WI38 (cell line): ENCODE measurements at regions not wholly inside any gene's neighbourhood (a gene's known extent, or its start where the extent isn't known, plus 50 kb on each side); places are given as distances from the start of the nearest gene placed in this dataset.

Experiments used
- H3K4me3 ChIP-seq: 2 replicates; pipeline ENCODE4 v1.5.1; 2011; ENCODE audit warnings: low read depth, mild to moderate bottlenecking, control low read depth, low read length
- TF ChIP-seq, protein P1 (sequence below): IDR thresholded peaks from 2 replicates; pipeline ENCODE4 v1.5.1; 2012; ENCODE audit warnings: low read depth, mild to moderate bottlenecking, control low read depth, low read length

DNA sequence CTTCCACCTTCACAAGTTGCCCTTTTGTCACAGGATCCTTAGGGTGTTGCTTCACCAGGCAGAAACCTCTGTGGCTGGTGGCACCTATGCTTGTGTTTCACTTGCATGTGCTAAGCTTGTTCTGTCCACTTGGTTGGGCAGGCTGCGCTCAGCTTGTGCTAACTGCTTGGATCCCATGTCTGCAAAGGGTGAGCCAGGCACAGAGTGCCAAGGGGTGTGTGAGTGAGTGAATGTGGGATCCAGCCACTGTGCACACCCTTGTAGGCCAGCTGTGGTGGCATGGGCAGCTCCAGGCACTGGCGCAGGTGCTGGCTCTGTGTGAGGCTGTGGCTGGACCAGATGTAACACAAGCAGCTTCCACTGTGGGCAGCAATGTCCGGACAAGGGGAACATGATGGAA is 728.7 kb upstream of the ROBO1 start:
- no peak overlapping the region for H3K4me3 ChIP-seq
- TF ChIP-seq, protein P1, sequence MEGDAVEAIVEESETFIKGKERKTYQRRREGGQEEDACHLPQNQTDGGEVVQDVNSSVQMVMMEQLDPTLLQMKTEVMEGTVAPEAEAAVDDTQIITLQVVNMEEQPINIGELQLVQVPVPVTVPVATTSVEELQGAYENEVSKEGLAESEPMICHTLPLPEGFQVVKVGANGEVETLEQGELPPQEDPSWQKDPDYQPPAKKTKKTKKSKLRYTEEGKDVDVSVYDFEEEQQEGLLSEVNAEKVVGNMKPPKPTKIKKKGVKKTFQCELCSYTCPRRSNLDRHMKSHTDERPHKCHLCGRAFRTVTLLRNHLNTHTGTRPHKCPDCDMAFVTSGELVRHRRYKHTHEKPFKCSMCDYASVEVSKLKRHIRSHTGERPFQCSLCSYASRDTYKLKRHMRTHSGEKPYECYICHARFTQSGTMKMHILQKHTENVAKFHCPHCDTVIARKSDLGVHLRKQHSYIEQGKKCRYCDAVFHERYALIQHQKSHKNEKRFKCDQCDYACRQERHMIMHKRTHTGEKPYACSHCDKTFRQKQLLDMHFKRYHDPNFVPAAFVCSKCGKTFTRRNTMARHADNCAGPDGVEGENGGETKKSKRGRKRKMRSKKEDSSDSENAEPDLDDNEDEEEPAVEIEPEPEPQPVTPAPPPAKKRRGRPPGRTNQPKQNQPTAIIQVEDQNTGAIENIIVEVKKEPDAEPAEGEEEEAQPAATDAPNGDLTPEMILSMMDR = no peak

DNA sequence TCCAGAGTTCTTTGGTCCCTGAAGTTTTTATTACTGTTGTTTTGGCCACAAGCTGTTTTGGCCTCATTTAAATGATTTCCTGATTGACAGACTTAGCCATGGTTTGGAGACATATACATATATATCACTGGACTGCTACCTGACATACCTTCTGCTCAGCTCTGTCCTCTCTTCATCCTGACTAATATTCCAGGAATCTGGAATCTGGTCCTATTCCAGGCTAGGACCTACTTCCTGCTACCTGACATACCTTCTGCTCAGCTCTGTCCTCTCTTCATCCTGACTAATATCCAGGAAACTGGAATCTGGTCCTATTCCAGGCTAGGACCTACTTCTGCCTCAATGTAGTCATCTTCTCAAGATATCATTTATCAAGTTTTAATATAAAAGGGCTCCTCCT is 724.4 kb upstream of the ROBO1 start:
- TF ChIP-seq, protein P1 = no peak
- H3K4me3 ChIP-seq = no peak overlapping the region

DNA sequence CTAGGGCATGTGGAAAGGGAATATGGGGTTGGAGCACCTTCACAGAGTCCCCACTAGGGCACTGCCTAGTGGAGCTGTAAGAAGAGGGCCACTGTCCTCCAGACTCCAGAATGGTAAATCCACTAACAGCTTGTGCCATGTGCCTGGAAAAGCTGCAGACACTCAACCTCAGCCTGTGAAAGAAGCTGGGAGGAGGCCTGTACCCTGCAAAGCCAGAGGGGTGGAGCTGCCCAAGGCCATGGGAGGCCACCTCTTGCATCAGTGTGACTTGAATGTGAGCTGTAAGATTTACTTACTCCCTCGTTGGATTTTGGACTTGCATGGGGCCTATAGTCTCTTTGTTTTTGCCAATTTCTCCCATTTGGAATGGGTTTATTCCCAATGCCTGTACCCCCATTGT is 705.2 kb upstream of the ROBO1 start:
- TF ChIP-seq, protein P1 = no peak
- no peak overlapping the region for H3K4me3 ChIP-seq

DNA sequence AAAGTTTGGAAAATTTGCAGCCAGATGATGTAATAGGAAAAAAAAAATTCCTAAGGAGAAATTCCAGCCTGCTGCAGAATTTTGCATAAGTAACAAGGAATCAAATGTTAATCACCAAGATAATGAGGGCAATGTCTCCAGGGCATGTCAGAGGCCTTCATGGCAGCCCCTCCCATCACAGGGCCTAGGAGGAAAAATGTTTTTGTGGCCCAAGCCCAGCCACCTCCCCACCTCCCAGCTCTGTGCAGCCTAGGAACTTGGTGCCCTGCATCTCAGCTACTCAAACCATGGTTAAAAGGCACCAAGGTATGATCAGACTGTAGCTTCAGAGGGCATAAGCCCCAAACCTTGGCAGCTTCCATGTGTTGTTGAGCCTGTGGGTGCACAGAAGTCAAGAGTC is 704.7 kb upstream of the ROBO1 start:
- TF ChIP-seq, protein P1 = no peak
- no peak overlapping the region for H3K4me3 ChIP-seq

DNA sequence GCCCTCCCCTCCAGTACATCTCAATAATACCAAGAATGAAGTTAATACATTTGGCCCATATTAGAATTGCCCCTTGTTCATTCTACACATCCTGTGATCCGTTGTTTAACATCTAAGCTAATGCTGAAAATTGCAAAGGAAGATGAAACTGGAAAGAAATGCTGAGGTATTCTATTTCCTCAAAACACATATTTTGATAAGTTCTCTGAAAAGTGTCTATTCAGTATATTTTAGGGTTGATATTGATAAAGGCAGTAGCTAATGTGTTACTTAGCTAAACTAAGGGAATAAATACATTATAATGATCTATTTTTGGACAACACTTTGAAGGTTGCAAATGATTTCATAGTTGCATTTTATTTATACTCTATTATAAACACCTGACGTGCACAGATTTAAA is 702.6 kb upstream of the ROBO1 start:
- TF ChIP-seq, protein P1 = no peak
- no peak overlapping the region for H3K4me3 ChIP-seq

DNA sequence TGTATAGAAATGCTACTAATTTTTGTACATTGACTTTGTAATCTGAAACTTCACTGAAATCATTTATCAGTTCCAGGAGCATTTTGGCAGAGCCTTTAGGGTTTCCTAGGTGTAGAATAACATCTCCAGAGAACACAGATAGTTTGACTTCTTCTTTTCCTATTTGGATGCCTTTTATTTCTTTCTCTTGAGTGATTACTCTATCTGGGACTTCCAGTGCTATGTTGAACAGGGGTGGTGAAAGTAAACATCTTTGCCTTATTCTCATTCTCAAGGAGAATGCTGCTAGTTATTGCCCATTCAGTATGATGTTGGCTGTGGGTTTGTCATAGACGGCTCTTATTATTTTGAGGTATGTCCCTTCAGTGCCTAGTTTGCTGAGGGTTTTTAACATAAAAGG is 697.9 kb upstream of the ROBO1 start:
- TF ChIP-seq, protein P1 = no peak
- H3K4me3 ChIP-seq = no peak overlapping the region

DNA sequence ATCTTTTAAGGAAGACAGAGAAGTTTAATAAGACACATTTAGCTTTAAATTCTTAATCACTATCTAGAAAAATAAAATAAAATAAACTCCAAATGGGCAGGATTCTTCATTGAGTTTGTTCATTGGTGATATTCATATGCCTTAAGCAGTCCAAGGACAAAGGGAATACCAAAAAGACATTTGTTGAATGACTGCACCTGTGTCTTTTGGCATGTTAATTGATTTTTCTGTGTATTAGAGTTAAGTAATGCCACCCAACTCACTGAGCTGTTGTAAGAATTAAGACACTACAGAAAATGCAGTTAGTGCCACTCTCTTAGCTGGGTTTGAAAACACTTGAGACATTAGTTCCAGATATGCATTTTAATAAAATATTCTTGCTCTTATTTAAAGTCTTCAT is 683.6 kb upstream of the ROBO1 start:
- TF ChIP-seq, protein P1 = no peak

More for the DNA sequence above, 683.6 kb upstream of the ROBO1 start:
- H3K4me3 ChIP-seq = no peak overlapping the region
